ENCODE measurements at regions not wholly inside any gene's neighbourhood (a gene's known extent, or its start where the extent isn't known, plus 50 kb on each side); places are given as distances from the start of the nearest gene placed in this dataset.

DNA sequence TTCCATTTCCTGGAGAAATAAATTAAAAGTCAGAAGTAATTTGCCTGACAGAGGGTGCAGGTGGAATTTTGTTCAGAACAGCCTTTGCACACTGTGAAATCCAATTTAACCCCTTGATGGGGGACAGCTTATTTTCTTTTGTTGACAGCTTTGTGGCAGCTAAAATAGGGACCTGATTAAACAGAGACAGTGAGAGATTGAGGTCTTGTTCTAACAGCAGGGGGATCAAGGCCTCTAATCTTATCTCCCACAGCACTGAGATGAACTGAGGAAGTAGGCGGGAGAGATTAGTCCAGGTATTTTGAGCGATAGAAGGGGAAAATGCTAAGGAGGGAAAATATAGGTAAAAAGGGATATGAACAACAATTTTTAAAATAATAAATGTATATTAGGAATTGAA, 1491.4 kb upstream of the GOT2 start:
- TF ChIP-seq, protein P1, sequence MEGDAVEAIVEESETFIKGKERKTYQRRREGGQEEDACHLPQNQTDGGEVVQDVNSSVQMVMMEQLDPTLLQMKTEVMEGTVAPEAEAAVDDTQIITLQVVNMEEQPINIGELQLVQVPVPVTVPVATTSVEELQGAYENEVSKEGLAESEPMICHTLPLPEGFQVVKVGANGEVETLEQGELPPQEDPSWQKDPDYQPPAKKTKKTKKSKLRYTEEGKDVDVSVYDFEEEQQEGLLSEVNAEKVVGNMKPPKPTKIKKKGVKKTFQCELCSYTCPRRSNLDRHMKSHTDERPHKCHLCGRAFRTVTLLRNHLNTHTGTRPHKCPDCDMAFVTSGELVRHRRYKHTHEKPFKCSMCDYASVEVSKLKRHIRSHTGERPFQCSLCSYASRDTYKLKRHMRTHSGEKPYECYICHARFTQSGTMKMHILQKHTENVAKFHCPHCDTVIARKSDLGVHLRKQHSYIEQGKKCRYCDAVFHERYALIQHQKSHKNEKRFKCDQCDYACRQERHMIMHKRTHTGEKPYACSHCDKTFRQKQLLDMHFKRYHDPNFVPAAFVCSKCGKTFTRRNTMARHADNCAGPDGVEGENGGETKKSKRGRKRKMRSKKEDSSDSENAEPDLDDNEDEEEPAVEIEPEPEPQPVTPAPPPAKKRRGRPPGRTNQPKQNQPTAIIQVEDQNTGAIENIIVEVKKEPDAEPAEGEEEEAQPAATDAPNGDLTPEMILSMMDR (IDR thresholded peaks at IDR 0.05) = no peak
- TF ChIP-seq POLR2A (IDR thresholded peaks at IDR 0.05) (no peak), POLR2AphosphoS5 (IDR thresholded peaks at IDR 0.05) (no peak), EP300 (IDR thresholded peaks at IDR 0.05; ENCODE audit: low read depth) (no peak)
